ENCODE measurements at regions not wholly inside any gene's neighbourhood (a gene's known extent, or its start where the extent isn't known, plus 50 kb on each side); places are given as distances from the start of the nearest gene placed in this dataset.

DNA sequence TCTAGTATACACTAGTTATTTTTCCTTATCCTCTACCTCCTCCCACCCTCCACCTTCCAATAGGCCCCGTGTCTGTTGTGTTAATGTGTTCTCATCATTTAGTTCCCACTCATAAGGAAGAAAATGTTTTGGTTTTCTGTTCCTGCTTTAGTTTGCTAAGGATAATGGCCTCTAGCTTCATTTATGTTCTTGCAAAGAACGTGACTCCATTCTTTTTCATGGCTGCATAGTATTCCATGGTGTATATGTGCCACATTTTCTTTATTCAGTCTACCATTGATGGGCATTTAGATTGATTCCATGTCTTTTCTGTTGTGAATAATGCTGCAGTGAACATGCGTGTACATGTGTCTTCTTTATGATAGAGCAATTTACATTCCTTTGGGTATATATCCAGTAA, 146.5 kb upstream of the GAS1 start:
- Histone ChIP-seq H3K27me3 (ENCODE audit: low read depth, low read length) (no peaks in the 10 kb centered on the region), H3K4me3 (ENCODE audit: low read length) (no peak overlapping the region), H3K79me2 (ENCODE audit: low read length) (no peaks in the 10 kb centered on the region), H4K20me1 (ENCODE audit: insufficient read depth, low read length) (no peaks in the 10 kb centered on the region), H3K9me3 (ENCODE audit: insufficient read depth, low read length) (no peaks in the 10 kb centered on the region), H3K27ac (ENCODE audit: low read length) (no peak overlapping the region), H3K36me3 (replicated peaks; ENCODE audit: low read depth, low read length) (no peaks in the 10 kb centered on the region), H2AFZ (ENCODE audit: low read depth, low read length) (no peak overlapping the region), H3K4me2 (ENCODE audit: low read length) (no peak overlapping the region), H3K9ac (ENCODE audit: low read length) (no peak overlapping the region), H3K4me1 (ENCODE audit: low read length) (no peaks in the 10 kb centered on the region)
- TF ChIP-seq, protein P1, sequence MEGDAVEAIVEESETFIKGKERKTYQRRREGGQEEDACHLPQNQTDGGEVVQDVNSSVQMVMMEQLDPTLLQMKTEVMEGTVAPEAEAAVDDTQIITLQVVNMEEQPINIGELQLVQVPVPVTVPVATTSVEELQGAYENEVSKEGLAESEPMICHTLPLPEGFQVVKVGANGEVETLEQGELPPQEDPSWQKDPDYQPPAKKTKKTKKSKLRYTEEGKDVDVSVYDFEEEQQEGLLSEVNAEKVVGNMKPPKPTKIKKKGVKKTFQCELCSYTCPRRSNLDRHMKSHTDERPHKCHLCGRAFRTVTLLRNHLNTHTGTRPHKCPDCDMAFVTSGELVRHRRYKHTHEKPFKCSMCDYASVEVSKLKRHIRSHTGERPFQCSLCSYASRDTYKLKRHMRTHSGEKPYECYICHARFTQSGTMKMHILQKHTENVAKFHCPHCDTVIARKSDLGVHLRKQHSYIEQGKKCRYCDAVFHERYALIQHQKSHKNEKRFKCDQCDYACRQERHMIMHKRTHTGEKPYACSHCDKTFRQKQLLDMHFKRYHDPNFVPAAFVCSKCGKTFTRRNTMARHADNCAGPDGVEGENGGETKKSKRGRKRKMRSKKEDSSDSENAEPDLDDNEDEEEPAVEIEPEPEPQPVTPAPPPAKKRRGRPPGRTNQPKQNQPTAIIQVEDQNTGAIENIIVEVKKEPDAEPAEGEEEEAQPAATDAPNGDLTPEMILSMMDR (IDR thresholded peaks at IDR 0.05; ENCODE audit: low read depth, low read length) = no peak
- no peak for TF ChIP-seq EZH2phosphoT487 (IDR thresholded peaks at IDR 0.05; ENCODE audit: low read depth)

DNA sequence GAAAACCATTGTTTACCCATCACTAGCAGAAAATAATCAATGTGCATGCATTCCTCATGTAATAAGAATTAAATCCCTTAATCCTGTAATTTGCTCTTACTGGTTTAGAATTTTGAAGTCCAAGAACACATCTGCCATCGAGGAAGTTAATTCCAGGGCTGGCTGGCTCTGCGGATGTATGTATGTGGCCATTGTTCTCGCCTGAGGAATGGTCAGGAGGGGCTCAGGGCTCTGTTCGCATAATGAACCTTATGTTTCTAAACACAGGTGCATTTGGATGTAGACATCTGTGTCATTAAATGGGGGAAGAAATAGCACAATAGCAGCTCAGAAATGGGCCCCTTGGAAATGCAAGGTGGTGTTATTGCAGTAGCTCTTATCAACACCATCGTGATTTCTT, 148.6 kb upstream of the GAS1 start:
- H3K27ac ChIP-seq (ENCODE audit: low read length) = no peak overlapping the region
- no peak overlapping the region for H2AFZ ChIP-seq (ENCODE audit: low read depth, low read length)
- no peak overlapping the region for H3K4me3 ChIP-seq (ENCODE audit: low read length)
- H3K9me3 ChIP-seq (ENCODE audit: insufficient read depth, low read length) = no peaks in the 10 kb centered on the region
- H3K79me2 ChIP-seq (ENCODE audit: low read length) = no peaks in the 10 kb centered on the region
- H3K27me3 ChIP-seq (ENCODE audit: low read depth, low read length) = no peaks in the 10 kb centered on the region
- H3K4me1 ChIP-seq (ENCODE audit: low read length) = no peaks in the 10 kb centered on the region
- H3K36me3 ChIP-seq (replicated peaks; ENCODE audit: low read depth, low read length) = no peaks in the 10 kb centered on the region
- no peaks in the 10 kb centered on the region for H4K20me1 ChIP-seq (ENCODE audit: insufficient read depth, low read length)
- TF ChIP-seq EZH2phosphoT487 (IDR thresholded peaks at IDR 0.05; ENCODE audit: low read depth) = no peak
- TF ChIP-seq, protein P1 (IDR thresholded peaks at IDR 0.05; ENCODE audit: low read depth, low read length) = no peak
- H3K9ac ChIP-seq (ENCODE audit: low read length) = no peak overlapping the region
- no peak overlapping the region for H3K4me2 ChIP-seq (ENCODE audit: low read length)

DNA sequence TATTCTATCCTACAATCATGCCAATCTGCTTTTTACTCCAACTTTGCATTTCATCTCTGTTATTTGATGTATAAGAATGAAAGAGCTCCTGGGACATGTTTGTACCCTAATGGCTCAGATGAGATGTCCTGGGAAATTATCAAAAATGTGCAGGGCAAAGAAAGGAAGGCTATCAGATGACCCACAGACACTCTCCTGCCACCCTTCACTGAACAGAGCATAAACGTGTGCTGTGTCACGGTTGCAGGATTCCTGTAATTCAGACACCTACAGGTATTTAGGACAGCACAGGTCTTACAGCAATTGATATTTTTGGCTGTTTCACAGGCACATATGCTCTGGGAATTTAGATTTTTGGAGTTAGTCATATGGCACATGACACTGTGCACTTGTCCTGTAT, 149.2 kb upstream of the GAS1 start:
- Histone ChIP-seq H3K4me3 (ENCODE audit: low read length) (no peak overlapping the region), H3K36me3 (replicated peaks; ENCODE audit: low read depth, low read length) (no peaks in the 10 kb centered on the region), H3K79me2 (ENCODE audit: low read length) (no peaks in the 10 kb centered on the region), H3K4me1 (ENCODE audit: low read length) (no peaks in the 10 kb centered on the region), H3K9me3 (ENCODE audit: insufficient read depth, low read length) (no peaks in the 10 kb centered on the region), H3K27me3 (ENCODE audit: low read depth, low read length) (no peaks in the 10 kb centered on the region), H3K27ac (ENCODE audit: low read length) (no peak overlapping the region), H4K20me1 (ENCODE audit: insufficient read depth, low read length) (no peaks in the 10 kb centered on the region), H3K9ac (ENCODE audit: low read length) (no peak overlapping the region), H2AFZ (ENCODE audit: low read depth, low read length) (no peak overlapping the region), H3K4me2 (ENCODE audit: low read length) (no peak overlapping the region)
- TF ChIP-seq, protein P1 (IDR thresholded peaks at IDR 0.05; ENCODE audit: low read depth, low read length) = no peak
- TF ChIP-seq EZH2phosphoT487 (IDR thresholded peaks at IDR 0.05; ENCODE audit: low read depth) = no peak

DNA sequence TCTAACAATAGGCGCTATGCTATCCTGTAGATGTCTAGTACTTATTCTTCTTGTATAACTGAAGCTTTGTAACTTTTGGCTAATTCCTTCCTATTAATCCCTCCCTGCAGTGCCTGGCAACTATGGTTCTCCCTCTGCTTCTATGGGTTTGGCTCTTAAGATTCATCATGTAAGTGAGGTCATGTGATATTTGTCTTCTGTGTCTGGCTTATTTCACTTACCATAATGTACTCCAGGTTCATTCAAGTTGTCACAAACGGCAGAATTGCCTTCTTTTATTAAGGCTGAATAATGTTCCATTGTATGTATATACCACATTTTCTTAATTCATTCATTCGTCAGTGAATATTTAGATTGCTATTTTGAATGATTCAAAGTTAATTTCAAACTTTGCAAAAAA, 149.9 kb upstream of the GAS1 start:
- Histone ChIP-seq H3K4me3 (ENCODE audit: low read length) (no peak overlapping the region), H2AFZ (ENCODE audit: low read depth, low read length) (no peak overlapping the region), H3K36me3 (replicated peaks; ENCODE audit: low read depth, low read length) (no peaks in the 10 kb centered on the region), H3K79me2 (ENCODE audit: low read length) (no peaks in the 10 kb centered on the region), H3K27ac (ENCODE audit: low read length) (no peak overlapping the region), H3K9ac (ENCODE audit: low read length) (no peak overlapping the region), H3K4me2 (ENCODE audit: low read length) (no peak overlapping the region), H3K9me3 (ENCODE audit: insufficient read depth, low read length) (no peaks in the 10 kb centered on the region), H4K20me1 (ENCODE audit: insufficient read depth, low read length) (no peaks in the 10 kb centered on the region), H3K27me3 (ENCODE audit: low read depth, low read length) (no peaks in the 10 kb centered on the region), H3K4me1 (ENCODE audit: low read length) (no peaks in the 10 kb centered on the region)
- TF ChIP-seq, protein P1 (IDR thresholded peaks at IDR 0.05; ENCODE audit: low read depth, low read length) = no peak
- no peak for TF ChIP-seq EZH2phosphoT487 (IDR thresholded peaks at IDR 0.05; ENCODE audit: low read depth)
